Upper lobe of right lung (tissue), 1 donor: ENCODE measurements at regions not wholly inside any gene's neighbourhood (a gene's known extent, or its start where the extent isn't known, plus 50 kb on each side); places are given as distances from the start of the nearest gene placed in this dataset.

ENCODE experiments used
- ATAC-seq: fragments of 200-7000 bp; cut with Tn5 transposase; one replicate; pipeline ENCODE4 v1.9.1; 2020; ENCODE audit warnings: mild to moderate bottlenecking, moderate library complexity
- DNase-seq: peaks from one replicate; pipeline ENCODE4 v3.0.0-alpha.2; 2020
- H3K27ac ChIP-seq: fragments of 200-600 bp; one replicate; pipeline ENCODE4 v1.8.0; 2022
- H3K27me3 ChIP-seq: fragments of 200-600 bp; one replicate; pipeline ENCODE4 v1.8.0; 2022; ENCODE audit warnings: mild to moderate bottlenecking
- H3K36me3 ChIP-seq: fragments of 200-600 bp; one replicate; pipeline ENCODE4 v1.8.0; 2022
- H3K4me1 ChIP-seq: fragments of 200-600 bp; one replicate; pipeline ENCODE4 v1.8.0; 2022
- H3K4me3 ChIP-seq: fragments of 200-600 bp; one replicate; pipeline ENCODE4 v1.8.0; 2022; ENCODE audit warnings: mild to moderate bottlenecking
- H3K9me3 ChIP-seq: fragments of 200-600 bp; one replicate; pipeline ENCODE4 v1.8.0; 2022
- intact Hi-C: fragments of 100-400 bp; cut with DNase I; formaldehyde crosslinking; loops from one replicate; pipeline ENCODE4 v1.11.0; 2022
- TF ChIP-seq, protein P1 (sequence below): fragments of 200-600 bp; IDR thresholded peaks from one replicate; pipeline ENCODE4 v1.8.0; 2022; ENCODE audit warnings: antibody characterized with exemption
- donor health status: DM: no; HTN: yes; CAD: no; lungs with severe emphysema.

DNA sequence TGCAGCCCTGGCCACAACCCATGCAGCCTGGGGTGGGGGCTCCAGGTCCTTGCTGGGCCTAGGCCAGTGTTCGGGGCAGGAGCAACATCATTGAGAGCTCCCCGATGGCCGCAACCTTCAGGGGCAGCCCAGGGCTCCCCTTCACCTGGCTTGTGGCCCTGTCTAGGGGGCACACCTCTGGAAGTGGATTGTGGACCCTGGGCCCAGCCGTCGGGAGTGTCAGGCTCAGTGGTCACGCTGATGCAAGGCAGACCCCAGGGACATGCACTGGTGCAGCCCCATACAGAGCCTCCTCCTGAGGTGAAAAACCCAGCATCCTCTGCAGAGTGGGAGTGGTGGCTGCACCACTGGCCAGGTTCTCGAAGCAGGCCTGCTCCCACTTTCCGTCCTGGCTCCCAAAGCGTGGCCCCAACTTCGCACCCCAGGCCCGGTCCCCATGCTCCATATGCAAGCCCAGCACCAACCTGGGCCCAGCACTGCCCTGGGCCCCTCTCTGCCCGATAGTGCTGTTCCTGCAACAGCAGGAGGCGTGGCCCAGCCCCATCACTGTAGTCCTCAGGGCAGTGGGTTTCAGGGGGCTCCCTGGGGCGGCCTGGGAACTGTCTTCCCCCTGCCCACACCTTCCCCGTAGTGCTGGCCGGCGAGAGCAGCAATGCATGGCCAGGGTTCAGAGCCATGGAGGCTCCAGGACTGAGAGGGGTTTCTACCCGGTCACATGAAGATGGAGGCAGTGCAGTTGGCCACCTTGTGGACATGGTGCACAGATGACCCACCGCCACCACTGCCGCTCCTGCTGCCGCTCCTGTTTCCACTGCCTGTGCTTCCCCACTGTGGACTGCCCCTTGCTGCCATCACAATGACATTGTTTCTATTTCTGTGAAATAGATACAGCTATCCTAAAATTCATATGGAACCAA, 303.9 kb upstream of the NRG3 start:
- intact Hi-C loops, result no loop called here
- Histone ChIP-seq H3K4me1 (no peaks in the 10 kb centered on the region), H3K27me3 (no peaks in the 10 kb centered on the region), H3K36me3 (no peaks in the 10 kb centered on the region), H3K9me3 (no peaks in the 10 kb centered on the region), H3K27ac (no peak overlapping the region), H3K4me3 (no peak overlapping the region)
- peak; percentile 38 for ATAC-seq
- DNase-seq, result no peak
- TF ChIP-seq, protein P1, sequence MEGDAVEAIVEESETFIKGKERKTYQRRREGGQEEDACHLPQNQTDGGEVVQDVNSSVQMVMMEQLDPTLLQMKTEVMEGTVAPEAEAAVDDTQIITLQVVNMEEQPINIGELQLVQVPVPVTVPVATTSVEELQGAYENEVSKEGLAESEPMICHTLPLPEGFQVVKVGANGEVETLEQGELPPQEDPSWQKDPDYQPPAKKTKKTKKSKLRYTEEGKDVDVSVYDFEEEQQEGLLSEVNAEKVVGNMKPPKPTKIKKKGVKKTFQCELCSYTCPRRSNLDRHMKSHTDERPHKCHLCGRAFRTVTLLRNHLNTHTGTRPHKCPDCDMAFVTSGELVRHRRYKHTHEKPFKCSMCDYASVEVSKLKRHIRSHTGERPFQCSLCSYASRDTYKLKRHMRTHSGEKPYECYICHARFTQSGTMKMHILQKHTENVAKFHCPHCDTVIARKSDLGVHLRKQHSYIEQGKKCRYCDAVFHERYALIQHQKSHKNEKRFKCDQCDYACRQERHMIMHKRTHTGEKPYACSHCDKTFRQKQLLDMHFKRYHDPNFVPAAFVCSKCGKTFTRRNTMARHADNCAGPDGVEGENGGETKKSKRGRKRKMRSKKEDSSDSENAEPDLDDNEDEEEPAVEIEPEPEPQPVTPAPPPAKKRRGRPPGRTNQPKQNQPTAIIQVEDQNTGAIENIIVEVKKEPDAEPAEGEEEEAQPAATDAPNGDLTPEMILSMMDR, result no peak

DNA sequence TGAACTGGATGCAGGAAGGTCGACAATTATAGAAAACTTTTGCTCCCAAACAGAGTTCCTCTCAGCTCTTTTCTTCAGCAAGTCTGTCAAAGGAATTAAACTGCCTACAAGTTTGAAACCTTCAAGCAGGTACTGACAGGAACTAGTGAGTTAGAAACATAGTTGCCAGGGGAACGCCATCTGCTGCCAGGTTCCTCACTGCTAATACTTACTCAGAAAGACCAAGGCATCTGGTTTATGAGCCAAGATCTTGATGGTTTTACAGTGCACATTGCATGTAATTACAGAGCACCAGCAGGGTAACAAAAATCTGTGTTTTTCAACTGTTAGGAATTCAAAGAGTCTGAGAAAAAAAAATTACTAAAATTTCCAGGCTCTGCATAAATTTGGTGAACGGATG, 300.0 kb upstream of the NRG3 start:
- DNase-seq (no peak), ATAC-seq (no peak)
- no peaks in the 10 kb centered on the region for H3K36me3 ChIP-seq
- H3K27ac ChIP-seq, result no peak overlapping the region
- intact Hi-C loops, result no loop called here
- H3K9me3 ChIP-seq, result no peaks in the 10 kb centered on the region
- H3K4me1 ChIP-seq, result no peaks in the 10 kb centered on the region
- H3K4me3 ChIP-seq, result no peak overlapping the region
- TF ChIP-seq, protein P1, result no peak
- no peaks in the 10 kb centered on the region for H3K27me3 ChIP-seq

DNA sequence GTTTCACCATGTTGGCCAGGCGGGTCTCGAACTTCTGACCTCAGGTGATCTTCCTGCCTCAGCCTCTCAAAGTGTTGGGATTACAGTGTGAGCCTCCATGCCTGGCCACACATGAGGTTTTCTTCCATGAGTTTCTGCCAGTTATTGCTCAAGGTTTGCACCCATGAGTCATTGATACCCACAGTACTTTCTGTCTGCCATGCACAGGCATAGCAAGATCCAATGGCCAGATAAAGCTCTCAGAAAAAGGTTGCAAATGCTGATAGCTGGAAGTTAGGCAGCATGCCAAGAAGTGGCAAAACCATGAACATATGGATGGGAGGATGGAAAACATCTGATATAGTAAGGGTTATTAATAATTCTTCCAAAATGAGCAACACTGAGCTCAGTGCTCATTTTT, 298.7 kb upstream of the NRG3 start:
- intact Hi-C loops, result no loop called here
- Histone ChIP-seq H3K9me3 (no peaks in the 10 kb centered on the region), H3K4me1 (no peaks in the 10 kb centered on the region), H3K27ac (no peak overlapping the region), H3K4me3 (no peak overlapping the region), H3K27me3 (no peaks in the 10 kb centered on the region), H3K36me3 (no peaks in the 10 kb centered on the region)
- no peak for ATAC-seq
- no peak for DNase-seq
- TF ChIP-seq, protein P1, result no peak

DNA sequence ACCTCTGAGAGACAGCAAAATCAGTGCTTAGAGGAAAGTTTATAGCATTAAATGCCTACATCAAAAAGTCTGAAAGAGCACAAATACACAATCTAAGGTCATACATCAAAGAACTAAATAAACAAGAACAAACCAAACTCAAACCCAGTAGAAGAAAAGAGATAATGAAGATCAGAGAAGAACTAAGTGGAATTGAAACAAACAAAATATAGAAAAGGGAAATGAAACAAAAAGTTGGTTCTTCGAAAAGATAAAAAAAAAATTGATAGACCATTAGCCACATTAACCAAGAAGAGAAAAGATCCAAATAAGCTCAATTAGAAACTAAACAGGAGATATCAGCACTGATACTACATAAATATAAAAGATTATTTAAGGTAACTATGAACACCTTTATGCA, 280.0 kb upstream of the NRG3 start:
- no peak for ATAC-seq
- intact Hi-C loops, result no loop called here
- no peaks in the 10 kb centered on the region for H3K9me3 ChIP-seq
- no peaks in the 10 kb centered on the region for H3K27me3 ChIP-seq
- no peaks in the 10 kb centered on the region for H3K36me3 ChIP-seq
- DNase-seq, result no peak
- no peak overlapping the region for H3K27ac ChIP-seq
- no peaks in the 10 kb centered on the region for H3K4me1 ChIP-seq
- TF ChIP-seq, protein P1, result no peak
- no peak overlapping the region for H3K4me3 ChIP-seq

DNA sequence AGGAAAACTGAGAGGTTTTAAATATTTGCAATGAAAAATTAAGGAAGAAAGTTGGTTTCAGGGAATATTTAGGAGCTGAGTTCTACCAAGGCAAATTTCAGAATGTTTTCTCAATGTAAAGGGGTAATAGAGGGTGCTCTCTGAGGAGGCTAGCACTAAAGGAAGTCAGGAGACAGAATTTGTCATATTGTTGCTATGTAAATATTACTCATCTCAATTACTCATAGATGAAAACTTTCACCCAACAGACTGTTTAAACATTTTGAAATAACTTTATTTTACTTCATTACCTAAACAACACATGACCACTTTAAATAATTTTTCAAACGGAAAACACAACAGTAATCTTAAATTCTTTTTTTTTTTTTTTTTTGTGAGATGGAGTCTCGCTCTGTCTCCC, 274.8 kb upstream of the NRG3 start:
- no peak for ATAC-seq
- TF ChIP-seq, protein P1, result no peak
- Histone ChIP-seq H3K4me1 (no peaks in the 10 kb centered on the region), H3K9me3 (no peaks in the 10 kb centered on the region), H3K4me3 (no peak overlapping the region), H3K27ac (no peak overlapping the region), H3K36me3 (no peaks in the 10 kb centered on the region), H3K27me3 (no peaks in the 10 kb centered on the region)
- intact Hi-C loops, result no loop called here
- no peak for DNase-seq
